ENCODE measurements at regions not wholly inside any gene's neighbourhood (a gene's known extent, or its start where the extent isn't known, plus 50 kb on each side); places are given as distances from the start of the nearest gene placed in this dataset.

DNA sequence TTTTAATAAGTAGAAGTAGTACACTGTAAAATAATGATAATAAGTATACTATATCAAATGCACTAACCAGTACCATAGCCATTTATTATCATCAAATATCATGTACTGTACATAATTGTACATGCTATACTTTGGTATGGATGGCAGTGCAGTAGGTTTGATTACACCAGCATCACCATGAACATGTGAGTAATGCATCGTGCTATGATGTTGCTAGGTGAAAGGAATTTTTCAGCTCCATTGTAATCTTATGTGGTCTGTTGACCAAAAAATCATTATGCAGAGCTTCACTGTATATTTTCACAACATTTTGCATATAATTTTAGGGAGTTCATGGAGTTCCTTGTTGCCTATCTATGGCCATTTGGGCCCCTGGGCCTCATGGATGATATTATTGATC lies 72.2 kb upstream of the HMHB1 start:
- TF ChIP-seq, protein P1, sequence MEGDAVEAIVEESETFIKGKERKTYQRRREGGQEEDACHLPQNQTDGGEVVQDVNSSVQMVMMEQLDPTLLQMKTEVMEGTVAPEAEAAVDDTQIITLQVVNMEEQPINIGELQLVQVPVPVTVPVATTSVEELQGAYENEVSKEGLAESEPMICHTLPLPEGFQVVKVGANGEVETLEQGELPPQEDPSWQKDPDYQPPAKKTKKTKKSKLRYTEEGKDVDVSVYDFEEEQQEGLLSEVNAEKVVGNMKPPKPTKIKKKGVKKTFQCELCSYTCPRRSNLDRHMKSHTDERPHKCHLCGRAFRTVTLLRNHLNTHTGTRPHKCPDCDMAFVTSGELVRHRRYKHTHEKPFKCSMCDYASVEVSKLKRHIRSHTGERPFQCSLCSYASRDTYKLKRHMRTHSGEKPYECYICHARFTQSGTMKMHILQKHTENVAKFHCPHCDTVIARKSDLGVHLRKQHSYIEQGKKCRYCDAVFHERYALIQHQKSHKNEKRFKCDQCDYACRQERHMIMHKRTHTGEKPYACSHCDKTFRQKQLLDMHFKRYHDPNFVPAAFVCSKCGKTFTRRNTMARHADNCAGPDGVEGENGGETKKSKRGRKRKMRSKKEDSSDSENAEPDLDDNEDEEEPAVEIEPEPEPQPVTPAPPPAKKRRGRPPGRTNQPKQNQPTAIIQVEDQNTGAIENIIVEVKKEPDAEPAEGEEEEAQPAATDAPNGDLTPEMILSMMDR (IDR thresholded peaks at IDR 0.05; ENCODE audit: insufficient read depth, low read length), result no peak
- TF ChIP-seq, protein P2, sequence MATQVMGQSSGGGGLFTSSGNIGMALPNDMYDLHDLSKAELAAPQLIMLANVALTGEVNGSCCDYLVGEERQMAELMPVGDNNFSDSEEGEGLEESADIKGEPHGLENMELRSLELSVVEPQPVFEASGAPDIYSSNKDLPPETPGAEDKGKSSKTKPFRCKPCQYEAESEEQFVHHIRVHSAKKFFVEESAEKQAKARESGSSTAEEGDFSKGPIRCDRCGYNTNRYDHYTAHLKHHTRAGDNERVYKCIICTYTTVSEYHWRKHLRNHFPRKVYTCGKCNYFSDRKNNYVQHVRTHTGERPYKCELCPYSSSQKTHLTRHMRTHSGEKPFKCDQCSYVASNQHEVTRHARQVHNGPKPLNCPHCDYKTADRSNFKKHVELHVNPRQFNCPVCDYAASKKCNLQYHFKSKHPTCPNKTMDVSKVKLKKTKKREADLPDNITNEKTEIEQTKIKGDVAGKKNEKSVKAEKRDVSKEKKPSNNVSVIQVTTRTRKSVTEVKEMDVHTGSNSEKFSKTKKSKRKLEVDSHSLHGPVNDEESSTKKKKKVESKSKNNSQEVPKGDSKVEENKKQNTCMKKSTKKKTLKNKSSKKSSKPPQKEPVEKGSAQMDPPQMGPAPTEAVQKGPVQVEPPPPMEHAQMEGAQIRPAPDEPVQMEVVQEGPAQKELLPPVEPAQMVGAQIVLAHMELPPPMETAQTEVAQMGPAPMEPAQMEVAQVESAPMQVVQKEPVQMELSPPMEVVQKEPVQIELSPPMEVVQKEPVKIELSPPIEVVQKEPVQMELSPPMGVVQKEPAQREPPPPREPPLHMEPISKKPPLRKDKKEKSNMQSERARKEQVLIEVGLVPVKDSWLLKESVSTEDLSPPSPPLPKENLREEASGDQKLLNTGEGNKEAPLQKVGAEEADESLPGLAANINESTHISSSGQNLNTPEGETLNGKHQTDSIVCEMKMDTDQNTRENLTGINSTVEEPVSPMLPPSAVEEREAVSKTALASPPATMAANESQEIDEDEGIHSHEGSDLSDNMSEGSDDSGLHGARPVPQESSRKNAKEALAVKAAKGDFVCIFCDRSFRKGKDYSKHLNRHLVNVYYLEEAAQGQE (IDR thresholded peaks at IDR 0.05; ENCODE audit: insufficient replicate concordance, low read depth), result no peak

Measured in HL-60 (cell line).